GM21717 (cell line): ENCODE measurements at regions not wholly inside any gene's neighbourhood (a gene's known extent, or its start where the extent isn't known, plus 50 kb on each side); places are given as distances from the start of the nearest gene placed in this dataset.
"Not testable (repeated sequence)": the region's sequence is repeated elsewhere in the genome, so short reads cannot be mapped to it uniquely, and the experiment has no call there.

Experiments used
- ATAC-seq: cut with Tn5 transposase; IDR thresholded peaks from one replicate; pipeline ENCODE4 v1.9.1; 2021; ENCODE audit warnings: mild to moderate bottlenecking, moderate library complexity; ENCODE audit not compliant: unreplicated experiment

DNA sequence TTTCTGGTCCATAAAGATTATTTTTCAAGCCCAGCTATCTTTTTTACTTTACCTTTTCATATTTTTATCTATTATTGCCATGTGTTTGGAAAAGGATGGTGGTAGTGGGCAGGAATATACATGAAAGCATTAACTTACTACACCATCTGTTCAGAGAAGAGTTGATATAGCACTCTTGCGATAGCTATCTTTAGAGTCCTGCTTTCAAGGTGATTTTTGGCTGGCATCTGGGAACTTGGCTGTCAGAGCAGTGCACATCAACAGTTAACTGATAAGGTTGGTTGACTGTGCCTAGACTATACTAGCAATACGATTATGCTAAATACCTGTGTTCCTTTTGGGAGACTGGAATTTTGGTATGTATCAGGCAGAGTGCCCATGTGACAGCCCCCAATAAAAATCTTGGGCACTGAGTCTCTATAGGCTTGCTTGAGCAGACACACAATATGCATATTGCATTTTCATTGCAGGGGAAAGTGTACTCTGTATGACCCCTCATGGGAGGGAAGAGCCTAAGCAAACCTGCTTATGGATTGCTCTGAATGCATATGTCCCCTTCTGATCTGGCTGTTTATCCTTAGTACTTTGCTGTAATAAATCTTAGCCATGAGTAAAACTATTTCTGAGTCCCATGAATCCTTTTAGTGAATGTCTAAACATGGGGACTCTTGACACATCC lies 227.6 kb upstream of the C9orf72 start:
- no peak for ATAC-seq

DNA sequence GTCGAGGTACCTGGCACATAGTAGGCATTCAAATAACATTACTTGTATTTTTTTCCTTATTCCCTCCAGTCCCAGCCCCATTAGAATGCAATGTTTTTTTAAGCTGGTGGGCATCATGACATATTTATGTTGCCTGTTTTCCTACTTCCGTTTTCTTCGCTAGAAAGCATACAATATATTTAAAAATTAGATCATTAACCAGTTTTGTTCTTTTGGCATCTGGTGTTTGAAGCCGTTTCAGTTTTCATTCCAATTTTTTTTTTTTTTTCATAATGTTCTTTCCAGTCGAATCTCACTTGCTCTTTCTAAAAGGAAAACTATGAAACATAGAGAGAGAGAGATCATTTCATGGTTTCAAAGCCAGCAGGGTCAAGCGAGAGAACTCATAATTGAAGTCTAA lies 228.3 kb upstream of the C9orf72 start:
- no peak for ATAC-seq

DNA sequence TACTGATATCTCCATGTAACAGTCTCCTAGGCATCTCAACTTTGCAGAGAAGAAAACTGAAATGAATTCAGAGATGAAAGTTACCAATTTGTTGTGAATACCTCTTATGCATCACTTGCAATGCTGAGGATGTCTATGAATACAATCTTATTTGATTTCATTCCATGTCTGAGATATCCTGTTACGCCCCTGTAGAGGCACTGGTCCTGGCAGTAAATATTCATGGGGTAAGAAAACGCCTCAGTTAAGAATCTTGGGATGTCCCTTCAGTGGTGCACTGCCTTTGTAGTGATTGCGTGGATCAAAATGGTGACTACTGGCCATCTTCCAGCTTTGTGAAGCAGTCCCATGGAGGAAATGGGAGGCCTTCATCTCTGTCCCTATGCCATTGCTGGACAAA lies 229.1 kb upstream of the C9orf72 start:
- no peak for ATAC-seq

DNA sequence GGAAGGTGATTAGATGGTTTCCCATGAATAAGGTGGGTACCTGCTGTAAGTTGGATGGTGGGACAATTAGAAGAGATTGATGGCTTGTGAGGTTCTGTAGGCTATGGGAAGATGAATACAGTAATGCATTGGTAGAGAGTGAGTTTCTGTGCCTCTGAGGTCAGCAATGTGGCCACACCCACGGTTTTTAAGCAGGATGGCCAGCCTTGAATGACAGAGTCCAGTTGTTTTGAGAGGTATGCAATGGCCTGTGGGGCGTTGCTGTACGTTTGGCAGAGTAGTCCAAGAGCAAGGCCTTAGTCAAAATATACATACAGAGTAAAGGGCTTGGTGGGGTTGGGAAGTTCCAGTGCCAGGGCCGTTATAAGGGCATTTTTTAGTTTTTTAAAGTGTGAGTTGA lies 235.6 kb upstream of the C9orf72 start:
- ATAC-seq, result no peak

DNA sequence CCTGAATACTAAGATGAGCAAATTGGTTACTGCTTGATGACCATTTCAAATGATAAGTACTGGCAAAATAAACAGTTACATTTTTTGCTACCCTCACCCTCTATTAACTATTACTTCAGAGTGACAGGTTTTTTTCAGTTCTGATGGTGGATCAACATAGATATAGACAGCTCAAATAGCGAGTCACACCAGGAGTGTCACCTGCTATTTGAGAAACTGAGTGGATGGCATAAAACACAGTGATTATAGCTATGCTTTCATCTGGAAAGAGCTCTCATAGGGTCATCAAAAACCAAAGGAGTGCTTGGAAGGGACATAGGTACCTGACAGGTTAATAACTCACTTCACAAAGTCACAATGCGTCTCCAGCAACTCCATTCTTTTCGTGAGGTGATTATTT lies 244.5 kb upstream of the C9orf72 start:
- no peak for ATAC-seq

DNA sequence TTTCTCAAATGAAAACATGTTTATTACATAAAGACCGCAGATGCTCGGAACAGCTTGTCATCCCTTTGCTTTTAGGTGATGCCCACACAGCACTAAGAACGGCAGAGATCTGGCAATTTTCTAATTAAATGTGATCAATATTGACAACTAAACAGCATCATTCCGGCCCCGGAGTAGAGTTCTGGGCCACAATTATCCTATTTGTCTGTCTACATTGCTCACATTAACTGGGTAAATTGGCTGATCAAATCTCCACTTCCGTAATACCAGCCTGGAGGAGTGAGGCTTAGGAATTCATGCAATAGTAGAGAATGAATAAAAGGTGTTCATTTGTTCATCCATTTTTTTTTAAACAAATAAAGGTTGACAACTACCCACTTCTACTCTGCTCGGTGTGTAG lies 245.1 kb upstream of the C9orf72 start:
- no peak for ATAC-seq

DNA sequence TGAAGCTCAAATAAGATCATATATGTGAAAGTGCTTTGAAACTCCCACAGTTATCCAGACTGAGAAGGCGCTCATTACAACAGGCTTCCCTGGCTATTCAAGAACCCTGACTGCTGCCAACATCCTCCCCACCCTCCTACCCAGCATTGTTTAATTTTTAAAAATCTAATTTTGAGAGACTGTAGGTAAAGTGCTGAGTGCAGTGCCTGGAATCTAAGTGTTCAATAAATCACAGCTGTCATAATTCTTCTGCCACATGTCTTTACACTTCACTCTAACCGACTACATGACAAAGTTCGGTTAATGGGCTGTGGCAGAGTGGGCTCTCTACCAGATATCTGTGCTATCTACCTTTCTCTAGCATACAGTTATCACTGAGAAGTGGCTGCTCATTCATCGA lies 255.6 kb upstream of the C9orf72 start:
- no peak for ATAC-seq

DNA sequence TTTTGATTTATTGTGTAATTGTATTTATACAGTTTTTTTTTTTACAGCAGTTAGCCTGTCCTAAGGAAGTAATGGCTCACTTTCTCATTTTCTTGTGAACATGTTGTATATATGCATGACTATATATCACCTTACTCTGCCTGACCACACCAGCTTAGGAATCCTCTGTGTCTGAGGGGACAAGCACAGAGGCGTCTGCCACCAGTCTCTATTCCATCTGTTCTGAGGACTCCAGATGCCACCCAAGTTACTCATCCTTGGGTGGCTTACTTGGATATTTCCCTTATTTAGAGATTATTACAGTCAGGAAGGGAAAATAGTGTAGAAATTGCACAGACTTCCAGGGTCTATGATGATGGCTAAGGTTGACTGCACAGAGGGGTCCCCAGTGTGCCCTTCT lies 256.3 kb upstream of the C9orf72 start:
- no peak for ATAC-seq

DNA sequence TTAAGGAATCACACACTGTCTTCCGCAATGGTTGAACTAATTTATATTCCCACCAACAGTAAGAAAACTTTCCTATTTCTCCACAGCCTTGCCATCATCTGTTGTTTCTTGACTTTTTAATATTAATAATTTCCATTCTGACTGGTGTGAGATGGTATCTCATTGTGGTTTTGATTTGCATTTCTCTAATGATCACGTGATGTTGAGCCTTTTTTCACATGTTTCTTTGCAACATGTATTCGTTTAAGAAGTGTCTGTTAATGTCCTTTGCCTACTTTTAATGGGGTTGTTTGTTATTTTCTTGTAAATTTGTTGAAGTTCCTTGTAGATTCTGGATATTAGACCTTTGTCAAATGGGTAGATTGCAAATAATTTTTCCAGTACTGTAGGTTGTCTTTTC lies 258.8 kb upstream of the C9orf72 start:
- not testable (repeated sequence) for ATAC-seq

DNA sequence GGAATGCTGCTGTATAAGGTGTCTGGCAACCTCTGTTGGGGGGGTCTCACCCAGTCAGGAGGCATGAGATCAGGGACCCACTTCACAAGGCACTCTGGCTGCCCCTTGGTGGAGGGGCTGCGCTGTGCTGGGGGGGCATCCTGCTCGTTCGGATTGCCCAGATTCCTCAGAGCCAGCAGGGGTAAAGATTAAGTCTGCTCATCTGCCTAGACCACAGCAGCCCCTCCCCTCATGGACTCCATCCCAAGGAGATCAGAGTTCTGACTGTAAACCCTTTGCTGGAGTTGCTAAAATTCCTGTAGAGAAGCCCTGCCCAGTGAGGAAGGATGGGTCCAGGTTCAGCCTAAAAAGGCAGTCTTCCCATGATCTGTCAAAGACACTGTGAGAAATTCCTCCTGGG lies 262.0 kb upstream of the C9orf72 start:
- ATAC-seq, result no peak

DNA sequence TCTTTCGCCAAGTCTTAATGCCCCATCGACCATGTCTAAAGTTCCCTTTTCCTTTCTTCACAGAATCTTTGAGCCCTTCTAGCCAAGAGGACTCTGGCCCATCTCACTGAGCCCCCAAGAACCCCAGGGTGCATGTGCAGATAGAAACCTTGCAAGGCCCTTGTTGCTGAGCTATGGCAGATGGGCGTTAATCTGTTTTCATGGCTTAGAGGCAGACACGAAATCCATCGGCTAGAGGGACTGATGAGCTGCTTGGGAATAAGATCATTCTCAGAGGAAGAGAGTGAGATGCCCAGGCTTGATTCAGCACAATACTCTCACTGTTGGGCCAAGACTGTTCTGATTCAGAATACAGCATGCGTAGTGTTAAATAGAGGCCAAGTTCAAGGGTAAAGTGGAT lies 262.5 kb upstream of the C9orf72 start:
- no peak for ATAC-seq

DNA sequence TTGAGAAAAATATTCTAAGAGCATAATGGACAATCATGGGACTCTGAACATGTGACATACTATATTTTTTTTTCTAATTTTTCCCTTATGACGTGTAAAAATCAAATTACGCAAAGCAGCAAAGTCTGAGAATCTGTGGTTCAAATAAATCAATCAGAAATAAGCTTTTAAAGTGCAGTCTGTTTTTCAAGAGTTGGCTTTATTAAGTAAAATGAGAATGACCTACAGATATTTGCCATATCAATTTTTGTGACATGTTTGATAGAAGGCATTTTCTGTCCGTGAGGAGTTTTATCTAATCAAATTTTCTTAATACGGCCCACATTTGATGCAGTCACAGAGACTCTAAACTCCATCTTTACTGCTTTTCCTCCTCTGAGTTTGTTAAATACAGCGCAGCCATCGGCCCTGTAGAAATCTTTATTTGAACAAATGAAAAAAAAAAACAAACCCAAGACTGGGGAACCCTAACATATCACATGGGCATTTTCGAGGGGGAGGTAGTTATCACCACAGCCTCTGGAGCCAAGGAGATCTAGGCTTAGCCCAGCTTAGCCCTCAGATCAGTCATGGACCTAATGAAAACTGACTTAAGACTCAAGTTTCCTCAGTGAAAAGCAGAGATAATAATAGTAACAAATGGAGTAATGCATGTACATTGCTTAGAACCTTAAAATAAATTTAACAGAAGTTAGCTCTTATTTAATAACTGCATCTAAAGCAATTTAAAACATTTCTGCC lies 263.6 kb upstream of the C9orf72 start:
- ATAC-seq, result no peak

DNA sequence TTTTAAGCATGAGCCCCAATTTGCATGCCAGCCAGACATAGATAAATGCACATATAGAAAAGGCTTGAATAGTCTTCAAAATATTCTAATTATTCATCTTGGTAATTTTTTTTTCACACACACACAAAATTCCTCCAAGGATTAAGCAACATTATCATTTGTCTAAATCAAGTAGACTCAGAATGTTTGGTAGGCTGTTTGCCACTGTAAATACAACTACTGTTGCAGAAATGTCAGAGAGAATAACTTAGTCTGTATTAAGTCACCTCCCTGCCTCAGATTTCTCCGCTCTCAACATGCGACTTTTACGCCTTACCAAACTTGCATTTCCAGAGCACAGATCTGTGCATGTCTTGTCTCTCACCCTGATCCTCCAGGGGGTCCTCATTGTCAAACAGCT lies 265.6 kb upstream of the C9orf72 start:
- no peak for ATAC-seq

DNA sequence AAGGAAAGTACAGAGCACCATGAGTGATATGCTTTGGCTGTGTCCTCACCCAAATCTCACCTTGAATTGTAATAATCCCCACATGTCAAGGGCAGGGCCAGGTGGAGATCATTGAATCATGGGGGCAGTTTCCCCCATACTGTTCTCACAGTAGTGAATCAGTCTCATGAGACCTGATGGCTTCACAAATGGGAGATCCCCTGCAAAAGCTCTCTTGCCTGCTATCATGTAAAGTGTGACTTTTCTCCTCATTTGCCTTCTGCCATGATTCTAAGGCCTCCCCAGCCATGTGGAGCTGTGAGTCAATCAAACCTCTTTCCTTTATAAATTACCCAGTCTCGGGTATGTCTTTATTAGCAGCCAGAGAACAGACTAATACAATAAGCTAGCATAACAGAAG lies 266.5 kb upstream of the C9orf72 start:
- ATAC-seq, result not testable (repeated sequence)

DNA sequence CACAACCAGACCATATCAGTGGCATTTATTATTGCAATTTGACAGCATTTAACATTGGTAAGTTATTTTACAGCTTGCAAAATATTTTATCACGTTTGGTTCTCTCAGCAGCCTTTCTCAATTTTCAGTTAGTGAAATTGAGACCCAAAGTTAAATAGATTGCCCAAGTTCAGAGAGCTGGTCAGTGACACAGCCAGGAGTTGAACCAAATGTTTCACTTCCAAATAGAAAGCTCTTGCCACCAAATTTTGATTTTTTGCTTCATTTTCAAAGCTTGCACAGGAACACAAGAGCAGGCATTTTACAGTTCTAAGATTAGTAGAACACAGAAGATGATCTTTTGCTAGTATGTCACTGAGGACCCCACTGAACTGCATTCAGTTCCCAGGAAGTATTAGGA lies 271.5 kb upstream of the C9orf72 start:
- ATAC-seq, result no peak

DNA sequence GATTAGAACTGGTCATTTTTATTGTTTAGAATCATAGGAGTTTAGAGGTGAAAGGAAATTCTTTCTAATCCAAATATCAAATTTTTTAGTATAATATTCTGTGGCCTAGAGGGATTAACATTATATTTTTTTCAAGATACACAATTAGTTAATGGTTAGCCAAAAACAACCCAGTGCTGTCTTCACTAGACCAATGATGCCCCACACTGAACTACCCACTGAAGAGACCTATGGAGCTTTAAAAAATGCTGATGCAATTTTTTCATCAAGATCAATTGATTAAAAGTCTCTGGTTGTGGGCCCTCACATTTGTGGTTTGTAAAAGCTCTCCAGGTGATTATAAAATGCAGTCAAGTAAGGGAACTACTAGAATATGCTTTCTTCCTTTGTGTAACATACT lies 274.1 kb upstream of the C9orf72 start:
- ATAC-seq, result no peak

DNA sequence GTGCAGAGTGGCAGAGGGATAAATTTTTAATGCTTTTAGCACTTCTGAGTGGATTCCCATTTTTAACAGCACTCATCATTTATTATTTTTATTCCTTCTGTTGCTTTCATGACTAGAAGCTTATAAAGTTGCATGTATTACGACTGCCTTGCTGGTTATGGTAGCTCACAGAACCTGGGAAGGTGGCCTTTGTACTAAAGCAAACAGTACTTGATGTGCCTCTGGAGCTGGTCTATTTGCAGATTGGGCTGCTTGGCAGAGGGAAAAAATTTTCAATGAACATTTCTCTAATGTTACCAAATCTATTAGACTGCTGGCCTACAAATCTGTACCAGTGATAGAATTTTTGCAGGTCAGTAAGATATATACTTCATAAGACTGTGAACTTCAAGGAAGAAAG lies 274.5 kb upstream of the C9orf72 start:
- ATAC-seq, result no peak

DNA sequence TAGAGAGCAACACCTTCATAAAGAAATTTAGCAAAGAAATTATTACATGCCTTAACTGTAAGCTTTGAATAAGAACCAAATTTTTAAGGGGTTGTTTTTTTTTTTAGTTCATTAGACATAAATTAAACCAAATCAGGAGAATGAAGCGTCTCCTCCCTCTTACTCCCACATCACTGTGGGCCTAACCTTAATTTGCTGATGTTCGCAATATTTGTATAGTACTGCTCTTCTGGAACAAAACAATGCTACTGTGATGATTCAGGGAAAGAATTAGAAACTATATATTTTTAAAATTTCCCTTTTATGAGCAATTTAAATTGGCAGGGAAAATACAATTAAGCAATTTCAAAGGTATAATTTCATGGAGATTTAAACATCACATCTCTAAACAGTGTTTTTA lies 275.0 kb upstream of the C9orf72 start:
- no peak for ATAC-seq

DNA sequence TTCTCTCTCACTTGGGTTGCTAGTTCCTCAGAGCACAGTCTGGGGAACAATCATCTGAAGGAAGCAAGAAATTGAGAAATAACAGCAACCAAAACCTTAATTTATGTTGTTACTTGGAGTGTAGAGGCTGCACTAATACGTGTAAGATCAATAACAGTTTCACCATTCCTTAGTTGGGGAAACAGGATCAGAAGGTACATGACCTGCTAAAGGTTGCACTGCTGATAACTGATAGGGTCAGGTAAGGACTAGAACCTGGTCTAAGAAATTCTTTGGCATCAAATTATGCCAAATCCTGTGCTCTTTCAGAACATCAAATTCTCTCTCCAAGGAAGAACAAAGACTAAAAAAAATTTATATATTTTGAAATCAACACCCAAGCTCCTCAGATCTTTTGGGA lies 278.6 kb upstream of the C9orf72 start:
- ATAC-seq, result no peak

DNA sequence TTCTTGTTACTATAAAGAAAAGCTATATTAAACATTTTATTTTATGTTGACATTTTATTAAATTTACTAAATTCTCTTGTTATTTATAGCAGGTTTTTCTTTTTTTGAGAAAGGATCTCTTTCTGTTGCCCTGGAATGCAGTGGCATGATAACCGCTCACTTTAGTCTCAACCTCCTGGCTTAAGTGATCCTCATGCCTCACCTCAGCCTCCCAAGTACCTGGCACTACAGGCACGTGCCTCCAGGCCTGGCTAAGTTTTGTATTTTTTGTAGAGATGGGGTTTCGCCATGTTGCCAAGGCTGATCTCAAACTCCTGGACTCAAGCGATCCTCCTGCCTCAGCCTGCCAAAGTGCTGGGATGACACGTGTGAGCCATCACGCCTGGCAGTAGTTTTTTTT lies 280.2 kb upstream of the C9orf72 start:
- ATAC-seq, result no peak

DNA sequence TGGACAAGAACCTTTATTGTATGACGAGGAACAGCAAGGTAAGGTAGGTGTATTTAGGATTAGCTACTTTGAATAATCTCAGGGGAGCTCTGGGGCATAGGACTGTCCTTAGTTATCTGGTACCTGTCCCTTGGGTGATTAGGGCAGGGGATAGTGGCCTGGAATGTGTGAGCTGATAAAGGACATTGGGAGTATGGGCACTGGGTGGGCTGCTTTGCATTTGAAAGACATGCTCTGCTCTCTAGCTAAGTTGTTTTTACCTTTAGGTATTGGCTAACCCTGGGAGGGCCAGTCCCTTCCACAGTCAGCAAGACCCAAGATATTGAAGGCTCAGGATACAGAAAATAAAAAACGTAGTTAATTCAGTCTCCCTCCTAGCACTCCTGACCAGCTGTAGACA lies 282.8 kb upstream of the C9orf72 start:
- ATAC-seq, result no peak

DNA sequence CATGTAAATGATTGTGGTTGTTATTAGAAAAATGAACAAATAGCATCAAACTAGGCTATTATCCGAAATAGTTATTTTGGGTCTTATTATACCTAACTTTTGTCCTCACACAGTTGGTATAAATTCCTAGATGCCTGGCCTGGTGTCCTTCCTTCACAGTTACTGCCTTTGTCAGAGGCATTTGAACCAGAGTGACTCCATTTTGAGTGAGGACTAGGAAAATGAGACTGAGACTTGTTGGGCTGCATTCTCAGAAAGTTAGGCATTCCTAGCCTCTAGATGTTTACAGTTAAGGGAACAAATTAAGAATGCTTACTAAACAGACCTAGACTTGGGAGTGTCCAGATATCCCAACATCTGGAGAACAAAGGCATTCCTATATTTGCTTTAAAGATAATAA lies 283.5 kb upstream of the C9orf72 start:
- no peak for ATAC-seq

DNA sequence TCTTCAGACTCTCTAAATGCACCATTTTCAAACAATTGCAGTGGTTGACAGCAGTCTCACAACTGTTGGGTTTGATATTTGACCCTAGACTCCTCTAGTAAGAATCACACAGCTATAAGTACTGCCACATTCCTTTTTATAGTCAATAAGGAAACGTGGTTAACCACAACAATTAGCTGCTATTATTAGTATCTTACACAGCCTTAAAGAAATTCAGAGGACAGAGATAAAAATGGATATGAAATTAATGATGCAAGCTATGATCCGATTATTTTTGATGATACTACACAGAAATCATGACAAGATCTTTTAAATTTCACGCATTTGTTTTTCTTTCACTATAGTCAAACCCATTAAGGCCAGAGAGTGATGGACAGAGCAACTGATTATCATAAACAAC lies 288.6 kb upstream of the C9orf72 start:
- ATAC-seq, result no peak
